H9 (cell line): ENCODE measurements at regions not wholly inside any gene's neighbourhood (a gene's known extent, or its start where the extent isn't known, plus 50 kb on each side); places are given as distances from the start of the nearest gene placed in this dataset.

Experiments used
- DNase-seq: peaks from one replicate; pipeline ENCODE4 v3.0.0-alpha.2; 2017
- H2AFZ ChIP-seq: one replicate; pipeline ENCODE4 v1.6.1; 2013; ENCODE audit warnings: mild to moderate bottlenecking, low read length, control low read depth, moderate library complexity
- H2AK5ac ChIP-seq: 2 replicates; pipeline ENCODE4 v1.6.1; 2013; ENCODE audit warnings: low read length, control low read depth, mixed read lengths; ENCODE audit not compliant: insufficient read length
- H2BK120ac ChIP-seq: one replicate; pipeline ENCODE4 v1.6.1; 2013; ENCODE audit warnings: low read depth, mild to moderate bottlenecking, low read length, control low read depth, inconsistent platforms; ENCODE audit not compliant: poor library complexity, severe bottlenecking
- H2BK12ac ChIP-seq: 2 replicates; pipeline ENCODE4 v1.6.1; 2013; ENCODE audit warnings: low read length, control low read depth, mixed read lengths, low read depth; ENCODE audit not compliant: insufficient read length
- H2BK15ac ChIP-seq: 2 replicates; pipeline ENCODE4 v1.6.1; 2013; ENCODE audit warnings: low read depth, low read length, control low read depth
- H2BK20ac ChIP-seq: one replicate; pipeline ENCODE4 v1.6.1; 2013; ENCODE audit warnings: low read depth, mild to moderate bottlenecking, low read length, control low read depth, inconsistent platforms; ENCODE audit not compliant: poor library complexity, severe bottlenecking
- H2BK5ac ChIP-seq: 2 replicates; pipeline ENCODE4 v1.6.1; 2013; ENCODE audit warnings: low read length, control low read depth, mixed read lengths; ENCODE audit not compliant: insufficient read length
- H3K14ac ChIP-seq: 2 replicates; pipeline ENCODE4 v1.6.1; 2013; ENCODE audit warnings: low read length, control low read depth; ENCODE audit not compliant: insufficient read depth
- H3K18ac ChIP-seq: 2 replicates; pipeline ENCODE4 v1.6.1; 2013; ENCODE audit warnings: low read depth, mild to moderate bottlenecking, mixed read lengths, low read length, control low read depth; ENCODE audit not compliant: insufficient read length
- H3K23ac ChIP-seq: 2 replicates; pipeline ENCODE4 v1.6.1; 2013; ENCODE audit warnings: low read length, control low read depth, mixed read lengths, low read depth; ENCODE audit not compliant: insufficient read length
- H3K23me2 ChIP-seq: 2 replicates; pipeline ENCODE4 v1.6.1; 2013; ENCODE audit warnings: low read depth, mild to moderate bottlenecking, mixed read lengths, low read length, control low read depth; ENCODE audit not compliant: insufficient read length, poor library complexity, severe bottlenecking
- H3K27ac ChIP-seq: 2 replicates; pipeline ENCODE4 v1.5.1; 2013; ENCODE audit warnings: low read length, control low read depth, mixed read lengths, low read depth; ENCODE audit not compliant: insufficient read length
- H3K27me3 ChIP-seq: 2 replicates; pipeline ENCODE4 v1.6.1; 2013; ENCODE audit warnings: low read length, control low read depth, inconsistent platforms; ENCODE audit not compliant: insufficient read depth
- H3K4ac ChIP-seq: 2 replicates; pipeline ENCODE4 v1.6.1; 2013; ENCODE audit warnings: low read depth, mild to moderate bottlenecking, control low read depth, inconsistent platforms, low read length, moderate library complexity
- H3K4me1 ChIP-seq: 2 replicates; pipeline ENCODE4 v1.6.1; 2013; ENCODE audit warnings: low read length, control low read depth, inconsistent platforms; ENCODE audit not compliant: insufficient read depth
- H3K4me2 ChIP-seq: 2 replicates; pipeline ENCODE4 v1.6.1; 2013; ENCODE audit warnings: low read length, control low read depth, mixed read lengths; ENCODE audit not compliant: insufficient read length, insufficient read depth
- H3K56ac ChIP-seq: 2 replicates; pipeline ENCODE4 v1.6.1; 2013; ENCODE audit warnings: low read depth, mild to moderate bottlenecking, mixed read lengths, low read length, control low read depth; ENCODE audit not compliant: insufficient read length
- H3K79me1 ChIP-seq: 2 replicates; pipeline ENCODE4 v1.6.1; 2013; ENCODE audit warnings: low read depth, mild to moderate bottlenecking, moderate library complexity, low read length, control low read depth, inconsistent platforms; ENCODE audit not compliant: insufficient read depth, poor library complexity, severe bottlenecking
- H3K79me2 ChIP-seq: 2 replicates; pipeline ENCODE4 v1.6.1; 2013; ENCODE audit warnings: low read length, control low read depth, inconsistent platforms; ENCODE audit not compliant: insufficient read depth
- H3K9ac ChIP-seq: 2 replicates; pipeline ENCODE4 v1.6.1; 2013; ENCODE audit warnings: low read length, control low read depth, mixed read lengths; ENCODE audit not compliant: insufficient read length; ENCODE audit errors: extremely low read depth
- H3K9me3 ChIP-seq: one replicate; pipeline ENCODE4 v1.6.1; 2013; ENCODE audit warnings: low read depth, low read length, inconsistent platforms; ENCODE audit not compliant: control insufficient read depth
- H3T11ph ChIP-seq: one replicate; pipeline ENCODE4 v1.6.1; 2013; ENCODE audit warnings: mild to moderate bottlenecking, low read length, control low read depth, inconsistent platforms
- H4K20me1 ChIP-seq: one replicate; pipeline ENCODE4 v1.6.1; 2013; ENCODE audit not compliant: control insufficient read depth, insufficient read length, insufficient read depth
- H4K5ac ChIP-seq: 2 replicates; pipeline ENCODE4 v1.6.1; 2013; ENCODE audit warnings: low read depth, mild to moderate bottlenecking, mixed read lengths, low read length, control low read depth; ENCODE audit not compliant: insufficient read length
- H4K8ac ChIP-seq: replicated peaks from 2 replicates; pipeline ENCODE4 v1.6.1; 2013; ENCODE audit warnings: low read length, control low read depth, mixed read lengths, low read depth; ENCODE audit not compliant: insufficient read length
- H4K91ac ChIP-seq: 2 replicates; pipeline ENCODE4 v1.6.1; 2013; ENCODE audit warnings: low read depth, mild to moderate bottlenecking, moderate library complexity, mixed read lengths, low read length, control low read depth; ENCODE audit not compliant: insufficient read length
- H3K27ac Mint-ChIP-seq, 3 experiments: 2 replicates in 2 of 3; 3 replicates in 1 of 3; pipeline ENCODE4 v1.8.0; 2020 to 2021; ENCODE audit warnings: mixed read lengths in 3 of 3, mild to moderate bottlenecking in 1 of 3, moderate library complexity in 1 of 3
- H3K27me3 Mint-ChIP-seq: 2 replicates; pipeline ENCODE4 v1.8.0; 2021; ENCODE audit warnings: low read depth, mild to moderate bottlenecking, moderate library complexity, mixed read lengths
- H3K36me3 Mint-ChIP-seq, 3 experiments: 2 replicates in 2 of 3; 3 replicates in 1 of 3; pipeline ENCODE4 v1.8.0; 2020 to 2021; ENCODE audit warnings: low read depth in 3 of 3, mixed read lengths in 3 of 3; ENCODE audit not compliant: insufficient read depth in 1 of 3
- H3K4me1 Mint-ChIP-seq, 2 experiments: 2 replicates each; pipeline ENCODE4 v1.8.0; 2020; ENCODE audit warnings: mixed read lengths in 2 of 2
- H3K4me3 Mint-ChIP-seq, 2 experiments: 2 replicates in 1 of 2; 3 replicates in 1 of 2; pipeline ENCODE4 v1.8.0; 2020 to 2021; ENCODE audit warnings: mild to moderate bottlenecking in 2 of 2, mixed read lengths in 2 of 2, moderate library complexity in 1 of 2
- H3K9me3 Mint-ChIP-seq, 2 experiments: 2 replicates in 1 of 2; 3 replicates in 1 of 2; pipeline ENCODE4 v1.8.0; 2020; ENCODE audit warnings: mild to moderate bottlenecking in 2 of 2, mixed read lengths in 2 of 2, moderate library complexity in 1 of 2
- WGBS: extraction: QIAGEN DNeasy Blood & Tissue Kit; methylation state at CpG from one replicate; pipeline ENCODE4 v1.1.7; 2013; ENCODE audit warnings: missing lambda C conversion rate, low lambda C conversion rate, mixed read lengths; ENCODE audit not compliant: insufficient read length; ENCODE audit errors: extremely low coverage; 5-methylcytosine and 5-hydroxymethylcytosine counted together
- TF ChIP-seq, protein P1 (sequence below): fragments of 200-600 bp; sonication (generic); conservative IDR thresholded peaks from 3 replicates; pipeline ENCODE4 v1.8.0; 2021; ENCODE audit warnings: antibody characterized with exemption, mild to moderate bottlenecking

- no peak overlapping the region for H3K4me2 ChIP-seq
- H2BK12ac ChIP-seq = no peak overlapping the region
- no peak overlapping the region for H2AFZ ChIP-seq
- H3T11ph ChIP-seq = no peak overlapping the region
- no peak overlapping the region for H2BK5ac ChIP-seq
- H3K36me3 Mint-ChIP-seq = peaks cover 0 to 5% (median 0%) of the 10 kb centered on the region in 3 experiments; a peak in 1 of 7 replicates
- H2AK5ac ChIP-seq = no peak overlapping the region
- no peak for DNase-seq
- no peak overlapping the region for H2BK20ac ChIP-seq
- H4K91ac ChIP-seq = no peak overlapping the region
- no peak overlapping the region for H2BK15ac ChIP-seq
- peaks cover 8 to 11% of the 10 kb centered on the region in 2 experiments; a peak in 4 of 5 replicates for H3K9me3 Mint-ChIP-seq
- H3K14ac ChIP-seq = no peak overlapping the region
- no peaks in the 10 kb centered on the region for H3K23me2 ChIP-seq
- H3K4me3 Mint-ChIP-seq = no peak overlapping the region
- no peak overlapping the region for H4K5ac ChIP-seq
- H4K8ac ChIP-seq = no peak overlapping the region
- no peaks in the 10 kb centered on the region for H4K20me1 ChIP-seq
- H3K56ac ChIP-seq = no peak overlapping the region
- no peak overlapping the region for H3K23ac ChIP-seq
- TF ChIP-seq, protein P1, sequence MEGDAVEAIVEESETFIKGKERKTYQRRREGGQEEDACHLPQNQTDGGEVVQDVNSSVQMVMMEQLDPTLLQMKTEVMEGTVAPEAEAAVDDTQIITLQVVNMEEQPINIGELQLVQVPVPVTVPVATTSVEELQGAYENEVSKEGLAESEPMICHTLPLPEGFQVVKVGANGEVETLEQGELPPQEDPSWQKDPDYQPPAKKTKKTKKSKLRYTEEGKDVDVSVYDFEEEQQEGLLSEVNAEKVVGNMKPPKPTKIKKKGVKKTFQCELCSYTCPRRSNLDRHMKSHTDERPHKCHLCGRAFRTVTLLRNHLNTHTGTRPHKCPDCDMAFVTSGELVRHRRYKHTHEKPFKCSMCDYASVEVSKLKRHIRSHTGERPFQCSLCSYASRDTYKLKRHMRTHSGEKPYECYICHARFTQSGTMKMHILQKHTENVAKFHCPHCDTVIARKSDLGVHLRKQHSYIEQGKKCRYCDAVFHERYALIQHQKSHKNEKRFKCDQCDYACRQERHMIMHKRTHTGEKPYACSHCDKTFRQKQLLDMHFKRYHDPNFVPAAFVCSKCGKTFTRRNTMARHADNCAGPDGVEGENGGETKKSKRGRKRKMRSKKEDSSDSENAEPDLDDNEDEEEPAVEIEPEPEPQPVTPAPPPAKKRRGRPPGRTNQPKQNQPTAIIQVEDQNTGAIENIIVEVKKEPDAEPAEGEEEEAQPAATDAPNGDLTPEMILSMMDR = no peak
- H3K9me3 ChIP-seq = no peaks in the 10 kb centered on the region
- H3K4me1 Mint-ChIP-seq = no peaks in the 10 kb centered on the region
- no peaks in the 10 kb centered on the region for H3K27me3 ChIP-seq
- no peak overlapping the region for H3K27ac ChIP-seq
- no CpG with 5 or more reads among the region's 1 CpG for WGBS
- no peaks in the 10 kb centered on the region for H3K79me2 ChIP-seq
- no peaks in the 10 kb centered on the region for H3K4me1 ChIP-seq
- H2BK120ac ChIP-seq = no peak overlapping the region
- no peak overlapping the region for H3K18ac ChIP-seq
- no peaks in the 10 kb centered on the region for H3K79me1 ChIP-seq
- H3K27ac Mint-ChIP-seq = no peak overlapping the region
- H3K27me3 Mint-ChIP-seq = no peaks in the 10 kb centered on the region
- no peak overlapping the region for H3K9ac ChIP-seq
- no peak overlapping the region for H3K4ac ChIP-seq
Measured at GRCh38 chr14:42992930-42993329, 1386.3 kb downstream of the LRFN5 start.
